ENCODE measurements at regions not wholly inside any gene's neighbourhood (a gene's known extent, or its start where the extent isn't known, plus 50 kb on each side); places are given as distances from the start of the nearest gene placed in this dataset.
"Not testable (repeated sequence)": the region's sequence is repeated elsewhere in the genome, so short reads cannot be mapped to it uniquely, and the experiment has no call there.

DNA sequence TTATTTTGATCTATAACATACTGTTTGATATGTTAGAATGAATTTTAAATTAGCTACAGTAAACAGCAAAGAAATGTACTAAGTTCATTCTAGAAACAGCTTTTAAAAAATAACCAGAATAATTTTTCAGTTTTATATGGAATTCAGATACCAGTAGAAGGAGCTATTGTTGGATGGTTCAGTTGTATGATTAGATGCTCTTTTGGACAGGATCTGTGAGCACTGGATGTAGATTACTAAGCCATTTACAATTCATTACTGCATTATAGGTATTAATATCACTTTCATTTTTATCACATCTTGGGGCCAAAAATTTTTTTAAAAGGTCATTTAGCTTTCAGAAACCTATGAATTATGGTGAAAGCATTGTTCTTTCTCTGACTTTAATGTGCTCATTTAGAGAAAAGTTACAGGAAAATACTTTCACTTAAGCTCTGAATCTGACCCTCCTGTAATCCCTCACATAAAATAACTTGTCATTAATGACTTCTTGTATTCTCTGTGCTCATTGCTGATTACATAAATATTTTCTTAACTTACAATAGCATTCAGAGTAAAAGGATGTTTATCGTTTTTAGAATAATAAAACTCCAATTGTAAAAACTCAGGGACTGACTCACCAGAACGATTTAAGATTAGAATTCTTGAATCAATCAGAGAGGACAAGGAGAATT, 750.2 kb downstream of the SLC4A3 start:
- no peak for DNase-seq

DNA sequence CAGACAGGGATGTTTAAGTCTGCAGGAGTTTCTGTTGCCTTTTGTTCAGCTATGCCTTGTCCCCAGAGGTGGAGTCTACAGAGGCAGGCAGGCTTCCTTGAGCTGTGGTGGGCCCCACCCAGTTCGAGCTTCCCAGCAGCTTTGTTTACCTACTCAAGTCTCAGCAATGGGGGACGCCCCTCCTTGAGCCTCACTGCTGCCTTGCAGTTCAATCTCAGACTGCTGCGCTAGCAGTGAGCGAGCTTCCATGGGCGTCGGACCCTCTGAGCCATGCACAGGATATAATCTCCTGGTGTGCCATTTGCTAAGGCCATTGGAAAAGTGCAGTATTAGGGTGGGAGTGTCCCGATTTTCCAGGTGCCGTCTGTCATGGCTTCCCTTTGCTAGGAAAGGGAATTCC, 760.3 kb downstream of the SLC4A3 start:
- DNase-seq: not testable (repeated sequence)

DNA sequence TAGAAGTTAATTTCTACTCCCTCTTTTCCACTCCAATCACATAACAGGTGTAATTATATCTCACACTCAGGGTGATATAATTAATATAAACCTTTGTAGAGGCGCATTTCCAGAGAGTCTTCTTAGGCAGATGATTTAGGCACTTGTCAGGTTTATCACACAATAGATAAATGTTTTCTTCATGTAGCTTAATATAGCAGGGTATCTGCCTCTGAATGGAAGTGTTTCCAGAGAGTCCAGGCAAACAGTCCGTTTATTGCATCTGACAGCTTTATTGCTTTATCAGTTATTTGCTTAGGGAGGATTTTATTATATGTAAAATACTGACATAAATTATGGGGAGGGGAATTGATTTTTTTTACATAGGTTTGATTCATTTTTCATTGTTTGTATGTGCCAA, 766.3 kb downstream of the SLC4A3 start:
- DNase-seq: no peak

DNA sequence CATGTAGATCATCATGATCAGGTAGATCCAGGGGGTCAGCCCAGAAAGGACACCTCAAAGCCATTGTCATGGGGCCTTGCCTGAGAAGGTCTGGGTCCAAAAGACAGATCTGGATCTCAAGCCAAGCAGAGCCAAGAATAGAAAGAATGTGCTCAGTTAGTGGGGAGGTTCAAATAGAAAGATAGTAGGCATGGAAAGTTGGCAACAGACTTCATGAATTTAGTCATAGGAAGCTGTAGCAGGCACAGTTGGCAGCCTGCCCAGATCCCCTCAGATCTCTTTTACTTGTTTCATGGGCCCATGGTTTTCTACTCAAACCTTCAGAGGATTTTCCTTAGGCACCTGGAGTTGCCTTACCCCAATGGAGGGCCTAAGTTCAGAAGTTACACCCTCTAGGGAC, 767.0 kb downstream of the SLC4A3 start:
- DNase-seq: no peak

DNA sequence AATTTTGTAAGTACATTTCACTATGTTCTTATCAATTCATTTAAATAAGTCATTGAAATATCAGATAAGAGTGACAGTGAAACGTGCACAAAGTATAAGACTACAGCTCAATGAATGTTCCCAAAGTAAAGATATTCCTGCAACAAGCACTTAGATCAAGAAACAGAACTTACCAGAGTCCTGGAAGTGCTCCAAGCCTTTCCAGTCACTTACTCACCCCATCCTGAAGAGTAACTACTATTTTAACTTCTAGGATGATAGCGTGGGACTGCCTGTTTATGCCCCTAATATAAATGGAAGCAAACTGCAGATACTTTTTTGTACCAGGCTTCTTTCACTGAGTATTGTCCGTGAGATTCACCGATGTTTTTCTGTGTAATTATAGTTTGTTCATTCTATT, 768.9 kb downstream of the SLC4A3 start:
- DNase-seq: no peak

DNA sequence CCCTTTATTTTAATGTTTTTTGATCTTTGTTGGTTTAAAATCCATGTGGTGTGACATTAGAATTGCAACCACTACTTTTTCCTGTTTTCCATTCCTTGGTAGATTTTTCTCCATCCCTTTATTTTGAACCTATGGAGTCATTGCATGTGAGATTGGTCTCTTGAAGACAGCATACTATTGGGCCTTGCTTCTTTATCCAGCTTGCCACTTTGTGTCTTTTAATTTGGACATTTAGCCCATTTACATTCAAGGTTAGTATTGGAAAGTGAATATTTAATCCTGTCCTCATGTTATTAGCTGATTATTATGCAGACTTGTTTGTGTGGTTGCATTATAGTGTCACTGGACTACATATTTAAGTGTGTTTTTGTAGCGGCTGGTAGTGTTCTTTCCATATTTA, 782.9 kb downstream of the SLC4A3 start:
- DNase-seq: no peak

DNA sequence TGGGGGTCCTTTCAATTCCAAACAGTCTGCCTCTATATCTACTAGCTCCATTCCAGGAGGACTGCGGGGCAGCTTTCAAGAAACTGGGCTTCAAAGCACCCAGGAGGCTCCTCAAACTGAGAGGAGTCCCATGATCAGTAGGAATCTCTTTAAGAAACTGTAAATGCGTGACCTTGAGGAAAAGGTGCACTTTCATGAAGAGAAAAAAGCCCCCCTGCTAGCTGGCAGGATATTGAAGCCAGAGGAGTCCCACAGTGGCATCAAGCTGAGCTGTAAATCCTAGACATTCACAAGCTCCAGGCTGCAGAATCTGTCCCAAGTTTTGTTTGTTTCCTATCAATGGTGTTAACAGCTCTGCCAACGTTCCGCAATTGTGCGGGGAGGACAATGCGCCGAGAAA, 790.1 kb downstream of the SLC4A3 start:
- DNase-seq: no peak

DNA sequence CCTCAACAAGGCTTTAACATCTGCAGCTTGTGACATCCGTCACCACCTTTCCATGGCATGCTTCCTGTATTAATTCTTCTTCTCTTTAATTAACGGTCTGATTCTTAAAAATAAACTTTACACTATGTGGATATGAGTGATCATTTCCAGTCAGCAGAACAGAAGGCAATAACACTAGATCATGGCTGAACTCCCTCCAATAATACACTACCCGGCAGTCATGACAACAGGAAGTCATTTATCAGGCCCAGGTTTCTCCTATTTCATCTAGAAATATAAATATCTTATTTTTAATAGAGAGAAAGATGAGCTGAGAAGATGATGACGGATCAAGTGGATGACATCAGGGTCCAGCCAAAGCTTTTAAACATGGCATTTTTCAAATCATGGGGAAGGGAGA, 792.2 kb downstream of the SLC4A3 start:
- DNase-seq: no peak

DNA sequence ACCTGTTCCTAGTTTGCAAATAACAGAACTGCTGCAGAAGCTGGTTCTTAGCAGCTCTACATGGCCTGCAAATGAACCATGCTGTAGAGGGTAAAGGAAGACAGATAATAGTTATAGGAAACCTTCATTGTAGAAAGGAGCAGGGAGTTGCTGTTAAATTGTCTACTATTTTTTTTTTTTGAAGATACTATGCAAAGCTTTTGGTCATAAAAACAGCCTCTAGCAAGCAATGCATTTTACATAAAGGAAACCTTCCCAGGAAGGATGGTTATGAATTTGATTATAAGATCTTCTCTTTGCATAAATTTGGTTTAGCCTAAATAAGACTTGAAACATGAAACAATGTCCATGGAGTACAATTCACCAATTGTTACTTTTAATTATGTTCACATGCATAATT, 793.4 kb downstream of the SLC4A3 start:
- no peak for DNase-seq

DNA sequence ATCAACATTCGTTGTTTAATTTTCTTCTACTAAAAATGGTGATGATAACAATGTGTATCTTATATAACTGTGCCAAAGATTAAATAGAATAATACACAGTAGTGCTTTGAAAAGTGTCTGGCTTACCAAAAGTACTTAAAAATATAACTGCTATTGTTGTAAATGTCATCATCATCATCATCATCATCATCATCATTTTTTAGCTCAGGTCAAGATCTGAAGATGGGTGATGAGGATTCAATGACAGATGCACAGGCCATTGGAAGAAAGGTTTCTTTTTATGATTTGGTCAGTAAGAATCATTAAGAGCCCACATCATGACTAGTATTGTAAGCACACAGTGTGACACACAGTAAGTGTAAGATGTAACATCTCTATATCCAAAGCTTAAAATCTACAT, 795.2 kb downstream of the SLC4A3 start:
- no peak for DNase-seq

DNA sequence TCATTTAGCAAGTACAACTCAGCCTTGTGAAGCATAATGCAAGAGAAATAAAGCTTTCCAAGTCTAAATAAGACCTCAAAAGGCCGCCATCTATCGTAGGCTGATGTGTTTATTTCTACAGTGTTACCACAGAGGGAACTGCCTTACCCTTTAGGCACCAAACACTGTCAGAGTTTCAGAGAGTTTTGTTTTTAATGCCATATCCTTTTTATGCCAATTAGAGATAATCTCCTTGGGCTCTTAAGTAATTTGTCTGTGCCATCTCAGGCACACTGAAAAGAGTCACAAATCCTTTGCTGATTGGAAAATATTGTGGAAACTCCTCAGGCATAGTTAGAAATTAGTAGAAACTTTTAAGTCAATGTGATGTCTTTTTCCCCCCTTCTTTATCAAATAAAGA, 797.1 kb downstream of the SLC4A3 start:
- DNase-seq: no peak

DNA sequence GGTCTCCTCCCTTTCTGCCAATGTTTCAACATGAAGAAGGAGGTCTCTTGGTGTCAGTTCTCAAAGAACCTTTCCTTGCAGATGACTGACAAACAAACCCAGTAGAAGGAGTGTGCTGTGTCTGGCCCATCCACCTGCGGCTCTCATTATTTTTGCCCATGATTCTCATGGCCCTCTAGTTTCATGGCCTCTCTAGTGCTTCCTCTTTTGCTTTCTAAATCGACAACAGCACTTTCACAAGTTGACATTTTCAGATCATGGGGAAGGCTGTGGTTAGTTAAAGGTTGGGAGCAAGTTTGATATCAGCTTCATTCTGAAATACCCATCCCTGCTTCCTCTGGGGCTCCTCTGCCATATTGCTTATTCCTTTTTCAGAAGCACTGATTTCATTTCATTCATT, 805.2 kb downstream of the SLC4A3 start:
- no peak for DNase-seq

DNA sequence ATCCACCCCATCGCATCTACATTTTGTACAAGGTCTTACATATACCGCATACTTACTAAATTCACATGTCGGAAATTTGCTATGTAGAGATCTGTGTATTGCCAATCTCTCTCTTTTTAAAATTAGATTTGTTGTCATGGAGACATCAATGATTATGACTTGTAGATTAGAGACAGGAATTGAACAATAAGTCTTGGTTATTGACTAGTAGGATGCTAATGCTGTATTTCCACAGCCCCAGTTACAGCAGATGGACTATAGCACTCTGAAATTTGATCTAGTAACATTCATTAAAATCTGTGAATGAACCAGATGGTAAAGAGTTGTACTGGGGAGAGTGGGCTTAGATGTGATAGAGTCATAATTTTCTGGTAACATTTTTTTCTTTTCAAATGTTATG, 805.7 kb downstream of the SLC4A3 start:
- DNase-seq: no peak

DNA sequence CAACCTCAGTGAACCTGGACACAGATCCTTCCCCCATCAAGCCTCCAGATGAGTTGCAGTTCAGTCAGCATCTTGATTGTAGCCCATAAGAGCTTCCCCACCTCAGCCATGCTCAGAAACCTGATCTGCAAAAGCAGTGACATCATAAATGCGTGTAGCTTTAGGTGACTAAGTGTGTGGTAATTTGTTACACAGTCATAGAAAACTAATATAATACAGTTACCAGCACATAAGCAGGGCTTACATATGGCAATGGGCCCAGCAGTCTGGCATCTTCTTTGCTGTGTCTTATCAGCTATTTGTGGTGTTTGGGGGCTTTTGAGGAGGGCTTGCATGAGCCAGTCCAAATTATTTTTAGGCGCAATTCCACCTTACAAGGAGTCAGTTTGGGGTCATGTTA, 807.0 kb downstream of the SLC4A3 start:
- no peak for DNase-seq

DNA sequence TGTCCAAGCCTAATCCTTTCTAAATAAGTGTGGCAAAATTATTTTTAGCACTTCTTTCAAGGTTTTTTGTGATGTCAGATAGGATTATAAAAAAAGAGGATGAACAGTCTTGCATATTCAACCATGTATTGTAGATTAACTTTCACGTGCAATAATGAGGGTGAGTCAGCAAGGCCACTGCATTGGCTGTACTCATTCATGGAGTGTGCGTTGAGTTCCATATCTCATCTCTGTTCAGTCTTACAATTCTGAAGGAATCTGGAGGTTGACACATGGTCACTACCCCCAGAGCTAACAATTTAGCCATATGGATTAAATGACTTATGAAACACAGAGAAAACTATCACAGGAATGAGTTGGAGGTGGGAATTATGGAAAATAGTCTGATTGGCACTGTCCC, 810.5 kb downstream of the SLC4A3 start:
- no peak for DNase-seq

DNA sequence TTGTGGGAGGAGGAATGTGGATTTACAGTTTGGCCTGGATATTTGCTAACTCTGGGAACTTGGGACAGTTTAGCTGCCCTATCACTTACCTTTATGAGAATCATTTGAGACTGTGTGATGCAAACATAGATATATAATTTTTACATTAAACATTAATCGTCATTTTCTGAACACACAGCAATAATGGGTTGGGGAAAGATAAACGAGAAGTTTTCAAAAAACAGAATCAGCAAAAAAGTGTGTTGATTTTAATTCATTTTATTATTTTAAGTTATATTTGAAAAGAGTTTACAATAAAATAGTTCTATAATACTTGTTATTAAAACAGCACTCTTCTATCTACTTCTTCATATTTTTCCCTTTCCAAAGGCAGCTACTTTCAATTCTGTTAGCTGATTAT, 813.3 kb downstream of the SLC4A3 start:
- DNase-seq: no peak

DNA sequence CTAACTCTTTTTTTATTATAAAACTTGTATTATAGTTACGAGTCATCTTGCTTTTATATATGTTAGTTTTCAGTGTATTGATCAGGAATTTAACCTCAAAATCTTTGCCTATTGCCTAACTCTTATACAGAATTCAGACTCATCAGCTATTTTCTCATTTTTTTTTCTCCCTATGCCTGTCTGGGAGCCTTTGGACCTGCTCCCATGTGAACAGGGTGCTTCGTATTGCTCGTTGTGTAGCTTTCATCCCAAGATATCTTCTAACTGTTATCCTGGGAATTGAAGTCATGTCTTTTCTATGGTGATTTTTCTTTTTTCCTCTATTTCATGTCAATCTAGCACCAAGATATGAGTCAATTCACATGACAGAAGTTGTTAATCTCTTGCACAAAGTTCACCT, 814.0 kb downstream of the SLC4A3 start:
- DNase-seq: no peak

DNA sequence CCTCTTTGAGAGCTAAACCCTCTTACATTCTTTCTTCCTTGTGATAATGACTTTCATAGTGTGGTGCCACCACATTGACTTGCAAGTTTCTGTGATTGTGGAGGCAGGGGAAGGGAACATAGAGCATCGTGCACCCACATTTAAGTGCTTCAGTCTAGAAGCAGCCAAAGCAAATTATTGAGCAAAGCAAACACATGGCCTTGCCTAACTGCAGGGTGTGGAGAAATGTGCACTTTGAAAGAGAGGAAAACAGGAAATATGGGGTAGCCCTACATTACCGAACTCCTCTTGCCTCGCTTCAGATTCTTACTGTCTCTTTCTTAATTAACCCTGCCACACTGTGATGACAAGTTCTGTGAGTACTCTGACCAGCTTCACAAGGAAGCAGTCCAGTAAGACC, 814.6 kb downstream of the SLC4A3 start:
- DNase-seq: no peak

DNA sequence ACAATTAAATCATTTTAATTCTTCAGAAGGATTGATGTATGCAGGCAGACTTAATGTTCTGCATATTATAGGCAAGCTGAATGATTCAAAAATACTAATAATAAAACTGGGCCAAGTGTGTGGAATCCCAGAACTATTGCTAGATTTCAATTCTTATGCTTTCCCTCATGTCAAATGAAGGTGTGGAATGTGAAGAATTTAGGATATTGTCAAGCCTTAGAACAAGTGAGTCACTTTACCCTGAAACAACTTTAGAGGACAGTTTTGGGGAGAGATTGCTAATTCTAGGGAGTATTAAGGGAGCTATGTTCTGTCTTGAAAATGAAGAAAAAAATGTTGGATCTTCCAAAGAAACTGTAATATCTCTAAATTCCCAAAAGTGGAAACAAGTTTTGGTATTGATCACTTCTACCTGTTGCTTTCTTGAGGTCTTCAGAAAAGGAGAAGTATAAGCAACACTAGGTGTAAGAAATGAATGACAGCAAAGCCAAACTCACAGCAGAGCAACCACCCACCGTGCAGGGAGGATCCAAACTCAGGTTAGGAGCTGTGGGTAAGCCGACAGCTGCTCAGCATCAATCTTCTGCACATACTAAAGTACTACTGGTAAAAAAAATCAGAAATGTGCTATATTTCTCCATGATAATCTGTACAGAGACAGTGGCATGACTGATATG, 818.1 kb downstream of the SLC4A3 start:
- no peak for DNase-seq

DNA sequence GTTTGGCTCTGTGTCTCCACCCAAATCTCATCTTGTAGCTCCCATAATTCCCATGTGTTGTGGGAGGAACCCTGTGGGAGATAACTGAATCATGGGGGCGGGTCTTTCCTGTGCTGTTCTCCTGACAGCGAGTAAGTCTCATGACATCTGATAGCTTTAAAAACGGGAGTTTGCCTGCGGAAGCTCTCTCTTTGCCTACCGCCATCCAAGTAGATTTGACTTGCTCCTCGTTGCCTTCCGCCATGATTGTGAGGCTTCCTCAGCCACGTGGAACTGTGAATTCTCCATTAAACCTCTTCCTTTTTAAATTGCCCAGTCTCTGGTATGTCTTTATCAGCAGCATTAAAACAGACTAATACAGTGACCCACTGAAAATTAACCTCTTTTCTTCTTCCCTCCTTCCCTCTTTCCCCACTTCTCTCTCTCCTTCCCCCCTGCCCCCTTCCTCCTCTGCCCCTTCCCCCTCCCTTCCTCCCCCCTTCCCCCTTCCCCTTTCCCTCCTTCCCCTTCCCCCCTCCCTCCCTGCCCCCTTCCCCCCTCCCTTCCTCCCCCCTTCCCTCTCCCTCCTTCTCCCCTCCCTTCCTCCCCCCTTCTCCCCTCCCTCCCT, 818.8 kb downstream of the SLC4A3 start:
- no peak for DNase-seq

DNA sequence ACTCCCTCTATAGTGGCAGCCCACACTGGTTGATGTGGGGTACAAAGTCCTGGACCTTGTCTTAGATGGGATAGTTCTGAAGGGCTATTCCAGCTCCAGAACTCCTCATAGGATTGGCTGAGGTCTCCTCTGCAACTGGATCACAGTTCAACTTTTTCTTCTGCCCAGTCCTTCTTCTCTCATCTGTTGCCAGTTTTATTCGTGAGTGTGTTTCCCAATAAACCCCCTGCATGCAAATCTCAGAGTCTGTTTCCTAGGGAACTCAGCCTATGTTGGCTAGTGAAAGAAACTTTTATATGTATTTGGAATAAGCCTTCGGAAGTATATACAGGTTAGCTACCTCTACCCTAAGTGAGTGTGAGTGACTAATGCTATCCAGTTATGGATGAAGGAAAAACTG, 823.4 kb downstream of the SLC4A3 start:
- DNase-seq: no peak

DNA sequence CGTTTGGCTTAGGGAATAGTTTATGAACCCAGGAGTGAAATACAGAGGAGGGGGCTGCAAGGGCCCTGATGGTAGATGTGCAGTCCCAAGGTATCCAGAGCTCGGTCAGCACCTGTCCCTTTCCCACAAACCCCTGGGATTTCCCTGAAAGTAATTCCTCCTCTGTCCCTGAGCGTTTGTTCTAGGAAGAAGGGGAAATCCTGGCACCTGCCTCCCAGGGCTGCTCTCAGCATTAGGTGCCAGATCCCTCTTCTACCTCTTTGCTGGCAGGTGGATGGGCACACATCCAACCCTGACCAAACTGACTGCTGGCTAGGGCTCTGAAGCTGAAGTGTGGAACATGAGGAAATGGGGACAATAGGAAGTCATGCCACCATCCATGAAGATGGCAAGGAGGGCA, 824.0 kb downstream of the SLC4A3 start:
- DNase-seq: no peak

DNA sequence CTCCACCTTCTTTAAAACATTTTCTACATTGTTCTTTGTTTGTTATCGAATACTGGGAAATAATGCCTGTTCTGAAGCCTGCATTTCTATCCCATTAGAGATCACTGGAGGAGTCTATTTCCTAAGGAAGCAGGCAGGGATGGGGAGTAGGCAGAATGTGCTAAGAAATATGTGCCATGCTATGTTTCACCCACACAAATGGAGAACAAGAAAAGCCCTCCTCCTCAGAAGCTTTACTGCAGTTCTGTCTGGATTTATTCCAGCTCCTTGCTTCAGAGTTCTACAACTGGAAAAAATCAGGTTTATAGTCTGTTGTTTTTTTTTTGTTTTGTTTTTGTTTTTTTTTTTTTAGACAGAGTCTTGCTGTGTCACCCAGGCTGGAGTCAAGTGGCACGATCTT, 825.1 kb downstream of the SLC4A3 start:
- no peak for DNase-seq

DNA sequence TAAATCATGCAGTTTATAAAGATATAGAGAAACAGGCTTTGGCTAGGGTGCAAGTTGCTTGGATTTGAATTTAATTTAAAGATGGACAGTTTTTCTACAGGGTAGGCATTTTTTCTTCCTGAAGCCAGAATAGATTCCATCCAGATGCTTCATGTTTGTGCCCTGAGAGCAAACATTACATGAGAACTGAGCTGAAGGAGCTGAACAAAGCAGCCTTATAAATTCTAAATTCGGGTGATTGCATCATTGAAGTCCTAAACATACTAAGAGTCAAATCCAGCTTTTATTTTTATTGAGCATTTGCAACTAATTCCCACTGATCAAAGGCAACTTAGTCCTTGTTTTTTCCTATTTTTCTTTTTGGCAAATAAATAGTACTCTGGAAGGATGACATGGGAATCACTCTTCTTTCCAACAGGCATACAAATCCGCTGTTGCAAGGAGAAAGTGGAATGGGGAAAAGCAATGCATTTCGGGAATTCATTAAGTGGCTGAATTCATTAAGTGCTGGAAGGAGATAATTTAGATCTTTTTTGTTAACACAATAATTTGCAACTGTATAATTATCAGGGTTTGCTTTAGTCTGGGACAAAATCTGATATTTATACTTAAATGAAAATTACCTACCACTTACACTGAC, 828.0 kb downstream of the SLC4A3 start:
- no peak for DNase-seq

Data from CD4-positive, alpha-beta T cell treated with Interleukin-17A for 1 hour (primary cell).